GM12878 (cell line): ENCODE measurements at regions not wholly inside any gene's neighbourhood (a gene's known extent, or its start where the extent isn't known, plus 50 kb on each side); places are given as distances from the start of the nearest gene placed in this dataset.

Experiments used
- BRCA1 ChIP-seq: IDR thresholded peaks from 2 replicates; pipeline ENCODE4 v1.6.1; 2011; ENCODE audit warnings: low read depth, low read length, improper control_type of control experiment
- CTCF ChIP-seq, 3 experiments: IDR thresholded peaks in 2 of 3; conservative IDR thresholded peaks in 1 of 3; 2 replicates each; pipeline ENCODE4 v1.5.1; 2011; ENCODE audit warnings: low read depth in 3 of 3, low read length in 3 of 3, mild to moderate bottlenecking in 3 of 3, control low read depth in 2 of 3, moderate library complexity in 2 of 3, inconsistent platforms in 1 of 3, mixed read lengths in 1 of 3; ENCODE audit not compliant: control insufficient read depth in 2 of 3, insufficient read depth in 1 of 3; ENCODE audit errors: extremely low read depth in 1 of 3
- EP300 ChIP-seq, 2 experiments: fragments of 150-350 bp in 1 of 2; IDR thresholded peaks; 2 replicates each; pipeline ENCODE4 v1.6.1; 2011 to 2012; ENCODE audit warnings: low read depth in 2 of 2, low read length in 2 of 2, borderline replicate concordance in 1 of 2, improper control_type of control experiment in 1 of 2, inconsistent platforms in 1 of 2; ENCODE audit not compliant: control insufficient read depth in 1 of 2
- EZH2 ChIP-seq: IDR thresholded peaks from 2 replicates; pipeline ENCODE4 v1.6.1; 2012; ENCODE audit warnings: low read depth, mild to moderate bottlenecking, control low read depth, inconsistent platforms, low read length, borderline replicate concordance; ENCODE audit not compliant: control insufficient read depth
- HDAC6 ChIP-seq: fragments of 200-600 bp; sonication (generic); IDR thresholded peaks from one replicate; pipeline ENCODE4 v1.8.0; 2017; ENCODE audit warnings: antibody characterized with exemption; ENCODE audit not compliant: unreplicated experiment
- IKZF1 ChIP-seq: fragments of 450-650 bp; conservative IDR thresholded peaks from 2 replicates; pipeline ENCODE4 v1.6.1; 2017; ENCODE audit warnings: antibody characterized with exemption, mild to moderate bottlenecking
- POLR2A ChIP-seq: IDR thresholded peaks from 2 replicates; pipeline ENCODE4 v1.6.1; 2011; ENCODE audit warnings: low read depth, mild to moderate bottlenecking, low read length
- POLR2AphosphoS2 ChIP-seq: IDR thresholded peaks from 2 replicates; pipeline ENCODE4 v1.6.1; 2011; ENCODE audit warnings: low read depth, mild to moderate bottlenecking, low read length, improper control_type of control experiment, moderate library complexity
- YY1 ChIP-seq: IDR thresholded peaks from 2 replicates; pipeline ENCODE4 v1.6.1; 2011; ENCODE audit warnings: low read depth, mild to moderate bottlenecking, low read length
- ZNF207 ChIP-seq: fragments of 450-650 bp; IDR thresholded peaks from 2 replicates; pipeline ENCODE4 v1.6.1; 2014; ENCODE audit warnings: antibody characterized with exemption, mild to moderate bottlenecking, borderline replicate concordance

- TF ChIP-seq IKZF1 = no peak
- TF ChIP-seq BRCA1 = no peak
- TF ChIP-seq YY1 = no peak
- no peak for TF ChIP-seq EZH2
- TF ChIP-seq POLR2A = no peak
- no peak for TF ChIP-seq POLR2AphosphoS2
- TF ChIP-seq EP300 (IDR thresholded peaks at IDR 0.05; ENCODE audit: borderline replicate concordance in 1 of 2, control insufficient read depth in 1 of 2, low read depth in 2 of 2, low read length in 2 of 2) = no peak
- no peak for TF ChIP-seq HDAC6
- no peak for TF ChIP-seq ZNF207
- no peak for TF ChIP-seq CTCF (IDR thresholded peaks at IDR 0.05 in 2 of 3, conservative IDR thresholded peaks at IDR 0.05 in 1 of 3; ENCODE audit: control insufficient read depth in 2 of 3, extremely low read depth in 1 of 3, insufficient read depth in 1 of 3, low read depth in 3 of 3, low read length in 3 of 3)
These were observed 228.5 kb downstream of the ICE1 start for GRCh38 chr5:5650949-5651348.
